ENCODE measurements at regions not wholly inside any gene's neighbourhood (a gene's known extent, or its start where the extent isn't known, plus 50 kb on each side); places are given as distances from the start of the nearest gene placed in this dataset.
"Not testable (repeated sequence)": the region's sequence is repeated elsewhere in the genome, so short reads cannot be mapped to it uniquely, and the experiment has no call there.

GRCh38 chr6:56904068-56904467 is 50.8 kb upstream of the BEND6 start:
- DNase-seq (ENCODE audit: low spot score): no peak

GRCh38 chr6:56902641-56903464 is 52.1 kb upstream of the BEND6 start:
- peak; percentile 79 for DNase-seq (ENCODE audit: low spot score)

GRCh38 chr6:56900784-56901183 is 54.1 kb upstream of the BEND6 start:
- no peak for DNase-seq (ENCODE audit: low spot score)

DNA sequence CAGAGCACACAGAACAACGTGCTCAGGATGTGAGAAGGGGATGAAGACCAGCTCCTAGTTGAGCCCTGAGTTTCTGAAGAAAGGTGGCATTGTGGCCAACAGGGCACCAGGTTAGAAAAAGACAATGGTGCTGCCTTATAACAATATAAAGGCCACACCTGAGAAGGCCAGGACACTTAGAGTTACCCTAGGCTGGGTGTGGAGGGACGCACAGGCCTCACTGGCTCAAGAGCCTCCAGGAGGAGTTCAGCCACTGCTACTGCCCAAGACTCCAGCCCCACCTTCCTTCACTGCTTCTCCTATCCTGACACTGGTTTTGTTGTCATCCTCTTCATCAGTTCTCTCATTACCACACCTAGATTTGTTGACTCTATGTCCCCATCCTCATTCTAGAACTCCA is 55.2 kb upstream of the BEND6 start:
- DNase-seq (ENCODE audit: low spot score): no peak

GRCh38 chr6:56899311-56899710 is 55.6 kb upstream of the BEND6 start:
- DNase-seq (ENCODE audit: low spot score): no peak

DNA sequence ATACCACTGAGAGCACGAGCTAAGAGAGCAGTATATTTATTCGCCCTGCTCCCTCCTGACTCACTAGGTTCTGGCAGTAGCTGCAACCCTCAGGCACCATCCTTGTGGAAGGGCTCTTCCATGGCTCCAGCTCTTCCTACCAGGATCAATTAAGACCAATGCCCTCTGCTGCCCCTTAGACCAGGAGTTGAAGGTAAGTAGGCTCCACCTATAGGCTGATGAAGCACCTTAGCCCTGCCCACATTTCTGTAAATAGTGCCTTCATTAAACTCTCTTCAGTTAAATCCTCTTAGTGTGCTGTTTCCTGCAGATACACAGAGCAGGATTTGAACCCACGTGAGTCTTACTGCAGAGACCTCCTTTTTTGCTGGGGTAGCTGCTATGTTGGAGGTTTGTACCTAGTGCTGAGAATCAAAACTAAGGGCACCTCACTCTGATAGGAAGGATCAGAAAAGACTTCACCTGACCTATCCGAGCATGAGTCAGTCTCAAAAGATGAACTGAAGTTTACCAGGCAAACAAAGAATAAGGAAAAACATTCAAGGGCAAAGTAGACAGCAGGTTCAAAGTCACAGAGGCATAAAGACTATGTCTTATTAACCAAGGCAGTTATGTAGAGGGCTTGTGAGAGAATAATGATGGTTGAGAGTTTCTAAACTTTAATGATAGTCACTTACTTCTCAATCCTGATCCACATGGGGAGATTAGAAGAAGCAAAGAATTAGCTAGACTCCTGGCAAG is 56.9 kb upstream of the BEND6 start:
- no peak for DNase-seq (ENCODE audit: low spot score)

DNA sequence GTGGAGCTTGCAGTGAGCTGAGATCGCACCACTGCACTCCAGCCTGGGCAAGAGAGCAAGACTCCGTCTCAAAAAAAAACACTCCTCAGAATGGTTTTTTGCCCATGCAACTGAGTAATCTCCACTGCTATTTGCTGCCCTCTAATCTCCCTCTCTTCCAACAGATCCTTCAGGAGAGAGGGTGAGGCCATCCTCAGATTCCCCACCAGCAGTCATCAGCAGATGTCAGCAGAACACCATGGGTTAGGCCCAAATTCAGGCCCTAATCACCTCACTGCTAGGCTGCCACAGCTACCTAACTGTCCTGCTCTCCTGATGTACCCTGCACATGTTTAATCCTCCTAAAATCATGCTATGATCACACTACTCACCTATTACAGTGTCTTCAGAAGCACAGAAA is 63.2 kb upstream of the BEND6 start:
- peak; percentile 42 for DNase-seq (ENCODE audit: low spot score)

DNA sequence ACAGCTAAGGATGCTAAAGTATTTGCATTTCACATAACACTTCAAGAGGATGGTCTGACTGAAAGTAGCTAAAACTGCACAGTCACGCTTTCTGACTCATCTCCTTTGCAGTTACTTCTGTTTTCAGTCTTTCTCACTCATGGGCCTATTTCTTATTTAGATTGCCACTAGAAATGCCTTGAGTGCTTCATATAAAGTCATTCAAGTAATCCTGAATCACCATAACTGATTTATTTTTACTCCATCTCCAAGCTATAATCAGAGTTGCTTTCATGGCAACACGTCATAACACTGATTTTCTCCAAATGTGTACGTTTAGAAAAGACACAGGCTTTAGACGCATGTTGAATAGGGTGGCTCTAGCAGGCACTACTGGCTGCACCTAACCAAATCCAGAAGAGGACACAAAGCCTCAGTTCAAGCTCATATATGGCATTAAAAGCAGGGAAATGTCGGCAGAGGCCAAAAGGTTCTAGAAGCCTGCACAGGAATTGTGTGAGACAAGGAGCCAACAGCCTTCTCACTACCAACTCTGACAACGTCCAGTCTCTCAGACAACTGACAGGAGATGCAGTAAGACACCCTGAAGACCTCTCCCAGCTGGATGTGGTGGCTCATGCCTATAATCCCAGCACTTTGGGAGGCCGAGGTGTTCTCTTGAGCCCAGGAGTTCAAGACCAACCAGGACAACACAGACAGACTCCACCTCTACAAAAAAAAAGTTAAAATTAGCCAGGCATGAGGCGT is 64.1 kb upstream of the BEND6 start:
- DNase-seq (ENCODE audit: low spot score): no peak

- no peak for DNase-seq (ENCODE audit: low spot score)
Observed at GRCh38 chr6:56890066-56890465, 64.8 kb upstream of the BEND6 start.

GRCh38 chr6:56889492-56889891 is 65.4 kb upstream of the BEND6 start:
- DNase-seq (ENCODE audit: low spot score): no peak

GRCh38 chr6:56888687-56889086 is 66.2 kb upstream of the BEND6 start:
- no peak for DNase-seq (ENCODE audit: low spot score)

DNA sequence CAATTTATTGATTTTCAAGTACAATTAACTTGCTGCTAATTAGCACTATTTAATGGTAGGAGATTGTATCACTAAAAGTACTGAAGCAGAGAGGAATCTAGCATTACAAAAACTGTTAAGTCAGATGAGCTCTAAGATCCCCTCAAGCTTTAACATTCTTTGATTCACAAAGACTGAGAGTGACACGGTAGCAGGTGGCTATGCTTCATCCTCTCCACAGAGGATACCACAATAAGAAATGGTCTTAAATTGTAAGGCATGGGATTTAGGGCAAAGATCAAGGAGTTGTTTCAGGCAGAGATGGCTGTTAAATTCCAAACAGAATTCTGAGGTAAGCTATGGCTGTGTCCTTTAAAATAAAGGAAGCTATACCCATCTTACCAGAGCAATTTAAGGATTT is 67.8 kb upstream of the BEND6 start:
- no peak for DNase-seq (ENCODE audit: low spot score)

DNA sequence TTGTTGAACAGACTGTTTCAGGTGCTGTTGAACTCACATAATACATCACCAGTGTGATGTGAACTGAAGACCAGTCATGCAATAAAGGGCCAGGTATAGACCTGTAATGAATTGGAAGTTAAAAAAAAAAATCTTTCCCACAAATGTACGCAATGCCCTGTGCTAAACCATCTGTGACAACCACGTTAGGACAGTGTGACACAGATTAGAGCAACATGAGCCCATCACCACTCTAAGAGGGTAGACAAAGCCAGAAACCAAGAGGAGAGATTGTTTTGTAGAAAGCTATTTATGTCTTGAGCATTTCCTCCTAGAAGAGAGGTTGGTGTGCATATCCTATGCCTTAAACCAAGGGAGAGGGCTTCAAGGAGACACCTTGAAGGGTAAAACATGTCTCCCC is 77.0 kb upstream of the BEND6 start:
- DNase-seq (ENCODE audit: low spot score): no peak

DNA sequence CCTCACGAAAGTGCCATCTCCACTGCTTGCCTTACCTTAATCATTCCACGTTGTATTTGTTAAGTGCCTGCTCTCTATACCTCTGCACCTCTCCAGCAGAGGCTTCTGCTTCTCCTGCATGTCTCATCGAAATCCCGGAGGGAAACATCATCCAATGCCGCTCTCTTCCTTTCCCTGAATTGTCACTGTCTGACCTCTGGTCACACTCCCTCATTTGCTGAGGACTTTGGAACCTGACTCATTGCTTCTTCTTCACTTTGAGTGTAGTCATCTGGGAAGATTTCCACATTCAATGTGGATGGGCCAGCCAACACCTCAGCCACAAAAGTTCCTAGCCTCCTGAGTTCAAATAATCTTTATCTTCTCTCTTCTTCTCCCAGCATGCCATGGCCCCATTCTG is 78.9 kb upstream of the BEND6 start:
- DNase-seq (ENCODE audit: low spot score): no peak

GRCh38 chr6:56875523-56875922 is 79.4 kb upstream of the BEND6 start:
- DNase-seq (ENCODE audit: low spot score): no peak

DNA sequence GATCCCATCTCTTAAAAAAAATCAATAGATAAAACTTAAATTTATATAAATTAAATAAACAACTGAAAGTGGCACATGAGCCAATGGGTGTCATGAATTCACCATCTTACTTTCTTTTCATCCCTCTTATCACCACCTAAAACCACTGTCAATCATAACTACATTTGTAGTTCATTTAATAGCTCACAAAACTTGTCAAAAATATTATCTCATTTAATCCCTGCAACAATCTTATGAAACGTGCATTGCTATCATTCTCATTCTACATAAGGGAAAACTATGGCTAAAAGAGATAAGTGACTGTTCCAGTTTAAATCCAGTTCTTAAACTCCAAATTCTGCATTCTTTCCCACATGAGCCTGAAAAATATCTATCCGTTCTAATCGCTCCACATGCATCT is 80.6 kb upstream of the BEND6 start:
- no peak for DNase-seq (ENCODE audit: low spot score)

- DNase-seq (ENCODE audit: low spot score): not testable (repeated sequence)
Observed at GRCh38 chr6:56870053-56870452, 84.9 kb upstream of the BEND6 start.

GRCh38 chr6:56869346-56869745 is 85.6 kb upstream of the BEND6 start:
- DNase-seq (ENCODE audit: low spot score): no peak

DNA sequence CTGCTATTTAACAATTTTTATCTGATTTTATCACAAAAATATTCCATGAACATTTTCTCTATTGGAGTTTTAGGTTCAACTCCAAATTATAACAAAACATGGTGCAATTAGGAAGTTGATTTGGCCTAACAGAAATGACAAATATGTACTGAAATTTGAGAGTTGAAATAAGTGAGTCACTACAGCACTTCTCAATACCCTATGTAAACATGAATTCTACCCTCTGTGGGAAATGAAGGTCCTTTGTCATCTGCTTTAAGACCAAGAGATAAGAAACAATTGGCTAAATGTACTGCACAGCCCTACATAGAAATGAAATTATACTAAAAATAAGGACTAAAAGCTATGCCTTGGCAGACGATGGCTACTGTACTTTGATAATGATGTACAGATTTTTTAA is 86.2 kb upstream of the BEND6 start:
- no peak for DNase-seq (ENCODE audit: low spot score)

GRCh38 chr6:56866917-56867522 is 87.9 kb upstream of the BEND6 start:
- DNase-seq (ENCODE audit: low spot score): no peak

GRCh38 chr6:56865081-56865875 is 89.6 kb upstream of the BEND6 start:
- DNase-seq (ENCODE audit: low spot score): no peak

Data from cerebellar cortex (tissue), 1 donor.